ENCODE measurements at regions not wholly inside any gene's neighbourhood (a gene's known extent, or its start where the extent isn't known, plus 50 kb on each side); places are given as distances from the start of the nearest gene placed in this dataset.

GRCh38 chr13:34405410-34406181 is 536.5 kb upstream of the NBEA start:
- Histone ChIP-seq H2AFZ (ENCODE audit: insufficient read depth, low read depth, low read length, poor library complexity, severe bottlenecking) (no peak overlapping the region), H3K4me1 (ENCODE audit: control insufficient read depth in 2 of 2, insufficient read depth in 2 of 2, low read length in 2 of 2) (no peaks in the 10 kb centered on the region), H3K27ac (ENCODE audit: low read length in 2 of 2) (no peak overlapping the region), H4K20me1 (ENCODE audit: control insufficient read depth, insufficient read depth, low read length, poor library complexity, severe bottlenecking) (no peaks in the 10 kb centered on the region), H3K4me2 (replicated peaks; ENCODE audit: low read depth, low read length, poor library complexity, severe bottlenecking) (no peak overlapping the region), H3K79me2 (ENCODE audit: control insufficient read depth, insufficient read depth, low read length) (no peaks in the 10 kb centered on the region), H3K4me3 (ENCODE audit: control extremely low read depth in 1 of 5, extremely low read depth in 1 of 5, insufficient read depth in 1 of 5, low read depth in 2 of 5, low read length in 4 of 5) (no peak overlapping the region), H3K27me3 (replicated peaks in 1 of 4; ENCODE audit: control extremely low read depth in 1 of 4, control insufficient read depth in 3 of 4, insufficient read depth in 4 of 4, low read length in 3 of 4) (no peaks in the 10 kb centered on the region), H3K9ac (ENCODE audit: low read length) (no peak overlapping the region), H3K36me3 (replicated peaks in 1 of 2; ENCODE audit: control extremely low read depth in 1 of 2, control insufficient read depth in 1 of 2, extremely low read depth in 1 of 2, insufficient read depth in 2 of 2, low read length in 1 of 2) (no peaks in the 10 kb centered on the region), H3K9me3 (ENCODE audit: control extremely low read depth in 1 of 3, control insufficient read depth in 2 of 3, insufficient read depth in 1 of 3, low read length in 2 of 3) (peaks cover 0 to 7% (median 2%) of the 10 kb centered on the region in 3 donors)
- H3K9me3 Mint-ChIP-seq (ENCODE audit: insufficient read depth): peaks cover 5% of the 10 kb centered on the region
- POLR2A ChIA-PET: no interaction called here
- no peak overlapping the region for H3K27ac Mint-ChIP-seq
- intact Hi-C loops (cut with micrococcal nuclease): no loop called here
- WGBS (ENCODE audit: insufficient coverage): 50% methylated on average over 2 of the region's 4 CpGs
- H3K4me1 Mint-ChIP-seq: no peaks in the 10 kb centered on the region
- TF ChIP-seq EZH2 (IDR thresholded peaks at IDR 0.05; ENCODE audit: borderline replicate concordance, insufficient read depth, low read depth, low read length, poor library complexity, severe bottlenecking) (no peak), CTCF (IDR thresholded peaks at IDR 0.05) (no peak)
- ATAC-seq (ENCODE audit: low read depth) (no peak), DNase-seq (no peak)
- no peaks in the 10 kb centered on the region for H3K27me3 Mint-ChIP-seq
- no peak overlapping the region for H3K4me3 Mint-ChIP-seq
- CTCF ChIA-PET: no interaction called here

GRCh38 chr13:34408640-34409039 is 533.4 kb upstream of the NBEA start:
- no peak overlapping the region for H3K4me3 Mint-ChIP-seq
- TF ChIP-seq CTCF (IDR thresholded peaks at IDR 0.05): no peak
- no peak for TF ChIP-seq EZH2 (IDR thresholded peaks at IDR 0.05; ENCODE audit: borderline replicate concordance, insufficient read depth, low read depth, low read length, poor library complexity, severe bottlenecking)
- Histone ChIP-seq H3K4me2 (replicated peaks; ENCODE audit: low read depth, low read length, poor library complexity, severe bottlenecking) (no peak overlapping the region), H4K20me1 (ENCODE audit: control insufficient read depth, insufficient read depth, low read length, poor library complexity, severe bottlenecking) (no peaks in the 10 kb centered on the region), H2AFZ (ENCODE audit: insufficient read depth, low read depth, low read length, poor library complexity, severe bottlenecking) (no peak overlapping the region), H3K9me3 (ENCODE audit: control extremely low read depth in 1 of 3, control insufficient read depth in 2 of 3, insufficient read depth in 1 of 3, low read length in 2 of 3) (peaks cover 0 to 3% (median 2%) of the 10 kb centered on the region in 3 donors), H3K27ac (ENCODE audit: low read length in 2 of 2) (no peak overlapping the region), H3K79me2 (ENCODE audit: control insufficient read depth, insufficient read depth, low read length) (no peaks in the 10 kb centered on the region), H3K9ac (ENCODE audit: low read length) (no peak overlapping the region), H3K36me3 (replicated peaks in 1 of 2; ENCODE audit: control extremely low read depth in 1 of 2, control insufficient read depth in 1 of 2, extremely low read depth in 1 of 2, insufficient read depth in 2 of 2, low read length in 1 of 2) (no peaks in the 10 kb centered on the region), H3K4me1 (ENCODE audit: control insufficient read depth in 2 of 2, insufficient read depth in 2 of 2, low read length in 2 of 2) (no peaks in the 10 kb centered on the region), H3K4me3 (ENCODE audit: control extremely low read depth in 1 of 5, extremely low read depth in 1 of 5, insufficient read depth in 1 of 5, low read depth in 2 of 5, low read length in 4 of 5) (no peak overlapping the region), H3K27me3 (replicated peaks in 1 of 4; ENCODE audit: control extremely low read depth in 1 of 4, control insufficient read depth in 3 of 4, insufficient read depth in 4 of 4, low read length in 3 of 4) (no peaks in the 10 kb centered on the region)
- no peaks in the 10 kb centered on the region for H3K27me3 Mint-ChIP-seq
- CTCF ChIA-PET: no interaction called here
- intact Hi-C loops (cut with micrococcal nuclease): no loop called here
- POLR2A ChIA-PET: no interaction called here
- H3K27ac Mint-ChIP-seq: no peak overlapping the region
- H3K4me1 Mint-ChIP-seq: no peaks in the 10 kb centered on the region
- ATAC-seq (ENCODE audit: low read depth): no peak
- WGBS (ENCODE audit: insufficient coverage): 78% methylated on average over 1 of the region's 2 CpGs
- DNase-seq: no peak
- H3K9me3 Mint-ChIP-seq (ENCODE audit: insufficient read depth): peaks cover 4% of the 10 kb centered on the region
